HG02763 (cell line): ENCODE measurements at regions not wholly inside any gene's neighbourhood (a gene's known extent, or its start where the extent isn't known, plus 50 kb on each side); places are given as distances from the start of the nearest gene placed in this dataset.

Source experiments
- ATAC-seq: cut with Tn5 transposase; IDR thresholded peaks from one replicate; pipeline ENCODE4 v1.9.1; 2021; ENCODE audit warnings: mild to moderate bottlenecking, moderate library complexity; ENCODE audit not compliant: unreplicated experiment

DNA sequence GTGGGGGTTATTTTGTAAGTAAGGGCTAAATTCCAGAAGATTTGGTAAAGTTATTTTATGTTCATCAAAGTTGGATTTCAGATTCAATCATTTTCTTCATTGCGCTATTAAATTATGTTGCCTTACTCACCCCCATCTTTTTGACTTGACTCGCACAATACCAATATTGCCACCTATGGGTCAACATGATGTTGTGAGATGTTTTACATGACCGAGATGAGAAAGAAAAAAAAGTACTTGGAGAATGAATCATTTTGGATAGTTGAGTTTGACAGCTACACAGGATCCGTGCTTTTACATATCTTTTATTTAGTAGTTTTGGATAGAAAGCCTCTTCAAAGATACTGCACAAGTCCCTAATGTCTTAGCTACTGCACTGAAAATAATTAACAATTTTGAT lies 224.2 kb upstream of the EMCN start:
- ATAC-seq, result no peak

DNA sequence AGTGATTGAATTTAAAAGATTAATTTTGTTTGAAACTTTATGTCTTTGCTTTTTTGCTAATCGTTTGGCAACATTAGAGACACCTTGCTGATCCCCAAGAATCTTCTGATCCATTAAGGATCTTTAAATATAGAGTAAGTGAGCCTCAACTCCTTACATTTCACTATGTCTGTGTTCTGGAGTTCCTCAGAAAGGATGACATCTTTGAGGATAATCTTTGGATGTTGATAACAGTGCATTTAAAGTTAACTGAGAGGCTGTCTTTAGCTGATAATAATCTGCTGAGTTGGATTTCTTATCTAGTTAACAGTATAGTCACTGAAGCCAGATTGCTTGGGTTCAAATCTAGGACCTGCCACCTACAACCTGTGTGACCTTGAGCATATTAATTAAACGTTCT lies 221.6 kb upstream of the EMCN start:
- no peak for ATAC-seq

DNA sequence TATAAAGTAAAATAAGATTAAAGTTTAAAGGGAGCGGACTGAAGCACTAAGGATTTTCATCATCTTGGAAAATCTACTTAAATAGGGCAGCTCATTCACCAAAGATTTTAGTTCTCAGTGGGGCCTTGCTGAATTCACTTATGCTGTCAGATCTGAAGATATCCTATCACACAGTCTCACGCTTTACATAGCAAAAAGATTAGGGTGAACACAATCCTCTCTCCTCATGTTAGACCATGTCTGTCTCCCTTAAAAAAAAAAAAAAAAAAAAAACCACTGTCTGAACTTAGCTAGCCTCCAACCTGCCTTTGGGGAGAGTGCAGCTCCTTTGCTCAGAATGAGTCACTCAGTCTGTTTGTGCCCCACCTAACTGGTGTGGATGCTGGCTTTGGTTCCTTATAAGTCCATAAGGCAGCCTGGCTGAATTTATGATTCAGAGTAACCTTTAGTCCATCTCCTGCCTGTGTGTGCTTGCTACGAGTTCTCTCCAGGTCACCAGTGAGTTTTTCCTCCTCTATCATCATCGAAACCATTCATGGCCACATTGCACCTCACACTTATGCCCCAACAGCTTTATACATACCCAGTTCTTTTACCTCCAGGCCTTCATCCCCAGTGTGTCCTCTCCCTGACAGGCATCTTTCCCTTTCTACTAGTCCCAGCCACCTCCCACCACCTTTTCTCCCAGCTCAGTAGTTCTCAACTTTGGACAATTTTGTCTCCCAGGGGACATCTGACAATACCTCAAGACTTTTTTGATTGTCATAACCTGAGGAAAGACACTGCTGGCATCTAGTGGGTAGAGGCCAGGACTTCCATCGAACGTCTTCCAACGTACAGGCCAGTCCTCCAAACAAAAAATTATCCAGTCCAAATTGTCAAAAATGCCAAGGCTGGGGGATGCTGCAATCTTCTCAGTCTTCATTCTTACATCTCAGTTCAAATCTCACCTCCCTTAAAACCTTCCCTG lies 220.7 kb upstream of the EMCN start:
- ATAC-seq, result no peak

DNA sequence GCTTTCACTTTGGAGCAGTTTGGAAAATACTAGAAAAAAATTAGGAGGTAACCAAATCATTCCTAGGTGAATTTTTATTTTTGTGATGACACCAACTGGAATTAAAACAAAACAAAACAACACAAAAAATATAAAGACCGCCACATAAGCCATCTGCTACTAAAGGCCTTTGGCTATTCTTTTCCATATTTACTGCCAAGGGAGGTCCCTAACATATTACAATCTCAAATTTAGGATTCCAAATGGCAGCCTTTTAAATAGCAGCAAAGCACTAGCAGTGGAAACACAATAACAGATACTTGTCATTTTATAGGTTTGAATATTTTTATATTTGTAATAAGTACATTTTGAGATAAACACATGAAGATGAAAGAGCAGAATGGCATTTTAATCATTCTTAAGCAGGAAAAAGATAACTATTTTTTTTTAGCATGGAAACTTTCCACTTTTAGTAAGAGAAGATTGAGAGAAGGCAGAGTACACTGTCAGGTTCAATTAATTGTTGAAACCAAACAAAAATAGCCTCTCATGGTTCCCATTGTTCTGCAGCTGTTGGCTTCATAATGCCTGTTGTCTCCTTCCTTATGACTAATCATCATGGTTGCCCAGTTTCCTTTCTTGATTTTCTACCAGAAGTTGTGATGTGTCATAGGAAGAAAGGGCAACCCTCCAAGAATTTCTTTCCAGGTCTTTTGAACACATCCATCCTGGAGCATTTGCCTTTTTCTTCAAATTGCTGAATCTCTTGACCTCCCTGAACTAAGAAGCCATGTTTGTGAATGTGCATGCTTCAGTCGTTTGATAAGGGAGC lies 219.0 kb upstream of the EMCN start:
- no peak for ATAC-seq

DNA sequence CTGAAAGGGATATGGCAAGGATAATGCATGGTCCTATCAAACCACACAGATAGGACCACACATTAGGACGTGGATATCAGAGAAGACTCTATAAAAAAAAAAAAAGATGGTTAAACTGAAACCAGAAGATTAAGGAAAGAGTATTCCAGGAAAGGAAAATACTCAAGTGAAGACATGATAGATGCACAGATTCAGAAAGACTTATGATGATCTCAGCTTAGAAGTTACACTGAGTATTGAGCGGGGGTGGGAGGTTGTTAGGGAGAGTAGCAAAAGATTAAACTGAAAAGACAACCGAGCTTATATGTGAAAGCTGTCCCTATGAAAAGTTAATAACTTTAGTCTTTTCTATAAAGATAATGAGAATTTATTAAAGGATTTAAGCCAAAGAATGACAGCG lies 211.0 kb upstream of the EMCN start:
- no peak for ATAC-seq

DNA sequence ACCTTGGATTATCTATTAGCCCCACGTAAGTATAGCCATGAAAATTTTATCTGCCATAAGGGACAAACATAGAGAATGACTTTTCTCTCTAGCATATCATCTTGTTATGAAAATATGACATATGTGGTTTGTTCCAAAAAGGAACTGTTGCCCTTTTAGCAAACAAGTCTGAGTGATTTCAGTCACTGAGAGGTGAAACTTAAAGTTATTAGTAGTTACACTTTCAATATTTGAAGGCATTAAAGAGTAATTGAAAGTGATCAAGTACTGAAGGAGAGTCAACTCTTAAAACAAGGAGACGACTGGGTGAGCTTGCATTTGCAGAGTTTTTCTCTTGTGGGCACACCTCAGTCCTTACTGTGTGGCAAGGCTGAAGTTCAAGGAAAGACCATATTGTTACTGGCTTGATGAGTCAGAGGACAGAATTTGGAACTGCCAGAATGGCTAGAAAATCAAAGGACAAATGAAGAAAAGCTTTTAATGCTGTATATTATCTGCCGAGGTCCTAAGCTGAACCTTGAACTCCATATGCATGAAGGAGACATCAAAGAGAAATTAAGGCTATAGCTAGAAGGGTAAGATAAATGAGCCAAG lies 205.1 kb upstream of the EMCN start:
- no peak for ATAC-seq

DNA sequence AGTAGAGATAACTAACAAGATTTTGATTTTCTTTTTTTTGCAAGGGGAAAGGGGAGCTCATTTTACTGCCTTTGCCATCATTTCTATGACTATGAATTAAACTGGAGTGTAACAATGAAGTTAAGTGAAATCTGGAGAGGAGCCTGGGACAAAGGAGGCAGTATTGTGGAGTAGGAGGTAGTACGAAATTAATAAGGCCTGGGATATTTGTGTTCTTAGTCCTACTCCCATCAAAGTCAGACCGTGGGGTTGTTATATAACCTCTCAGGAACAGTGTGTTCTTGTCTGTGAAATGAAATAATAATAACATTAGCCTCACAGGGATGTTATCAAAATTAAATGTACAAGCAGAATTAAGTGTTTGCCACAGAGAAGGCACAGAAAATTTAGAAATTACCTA lies 204.3 kb upstream of the EMCN start:
- ATAC-seq, result no peak

DNA sequence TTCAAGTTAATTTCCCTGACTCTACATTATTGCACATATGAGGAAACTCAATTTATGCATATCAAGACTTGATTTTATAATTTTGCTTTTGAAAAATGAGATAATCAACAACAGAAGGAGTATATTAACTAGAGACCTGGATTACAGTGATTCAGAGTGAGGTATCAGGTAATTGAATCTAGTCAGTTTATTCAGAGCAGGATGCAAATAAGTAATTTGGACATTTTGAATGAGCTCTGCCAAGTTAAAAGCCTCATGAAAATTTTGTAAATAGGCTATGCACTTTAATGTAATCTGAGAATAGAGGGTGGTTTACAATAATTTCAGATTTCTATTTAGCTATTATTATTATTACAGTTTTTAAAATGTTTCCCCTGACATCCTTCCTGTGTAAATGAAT lies 203.7 kb upstream of the EMCN start:
- ATAC-seq, result no peak

DNA sequence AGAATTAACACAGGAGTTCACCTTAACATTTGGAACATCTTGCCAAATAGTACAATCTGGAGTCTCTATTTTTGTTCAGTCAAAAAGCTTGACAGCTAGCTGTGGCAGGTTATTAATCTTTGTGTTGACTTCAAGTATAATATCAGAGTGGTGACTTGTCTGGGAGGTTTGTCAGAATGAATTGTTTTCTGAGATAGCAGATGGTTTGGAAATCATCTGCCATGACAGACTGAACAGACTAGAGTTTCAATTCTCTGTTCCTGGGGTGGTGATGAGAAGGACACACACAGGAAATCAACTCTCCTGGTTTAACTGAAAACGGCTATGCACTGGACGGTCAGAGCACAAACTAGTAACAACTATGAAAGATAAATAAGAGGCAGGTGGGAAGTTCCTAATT lies 203.3 kb upstream of the EMCN start:
- no peak for ATAC-seq

DNA sequence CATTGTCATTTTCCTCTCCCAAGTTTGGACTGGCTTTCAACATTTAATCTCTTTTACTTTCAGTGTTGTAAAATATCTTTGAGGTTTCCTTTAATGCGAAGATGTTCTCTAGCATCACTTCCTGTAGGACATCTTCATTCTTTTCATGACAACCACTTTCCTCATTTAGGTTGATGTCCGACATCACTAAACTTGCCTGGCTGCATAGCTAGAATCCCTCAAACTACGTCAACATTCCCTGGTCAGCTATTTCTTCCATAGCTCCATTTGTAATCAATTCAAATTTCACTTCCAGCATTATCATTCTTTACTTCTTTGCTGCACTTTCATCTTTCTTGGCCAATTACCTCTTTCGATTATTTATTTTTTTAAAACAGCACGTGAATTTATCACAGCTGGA lies 198.6 kb upstream of the EMCN start:
- ATAC-seq, result no peak

DNA sequence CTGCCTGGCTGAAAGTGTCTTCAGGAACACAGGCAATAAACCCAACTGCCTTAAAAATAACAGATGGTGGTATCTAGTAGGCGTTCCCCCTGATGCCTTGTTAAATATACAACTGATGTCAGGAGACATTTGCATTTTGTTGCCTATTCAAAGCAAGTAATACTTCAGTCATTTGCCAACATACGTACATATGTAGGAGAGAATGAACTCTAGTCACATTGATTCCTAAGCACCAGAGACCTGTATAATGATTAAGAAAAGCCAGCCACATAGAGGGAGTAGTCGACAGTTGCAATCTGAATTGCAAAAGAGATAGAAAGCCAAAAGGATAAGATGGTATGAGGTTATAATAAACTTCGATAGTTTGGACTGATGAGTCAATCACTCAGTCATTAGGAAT lies 191.0 kb upstream of the EMCN start:
- ATAC-seq, result no peak

DNA sequence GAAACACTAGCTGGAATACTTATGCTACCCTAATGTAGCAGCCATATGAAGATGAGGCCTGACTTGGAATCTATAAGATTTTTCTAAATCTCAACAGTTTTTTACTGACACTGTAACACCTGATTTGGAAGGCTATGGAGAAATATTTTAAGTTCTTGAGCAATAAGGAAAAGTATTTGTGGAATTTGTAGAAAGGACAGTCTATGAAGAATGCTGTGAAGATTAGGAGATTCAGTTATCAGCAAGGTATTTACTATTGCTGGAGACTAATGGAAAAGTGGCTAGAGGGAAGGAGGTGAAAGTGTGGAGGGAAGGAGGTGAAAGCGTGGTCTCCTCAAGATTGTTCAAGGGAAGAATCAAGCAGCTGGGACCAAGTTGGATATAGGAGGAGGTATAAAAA lies 190.0 kb upstream of the EMCN start:
- no peak for ATAC-seq

DNA sequence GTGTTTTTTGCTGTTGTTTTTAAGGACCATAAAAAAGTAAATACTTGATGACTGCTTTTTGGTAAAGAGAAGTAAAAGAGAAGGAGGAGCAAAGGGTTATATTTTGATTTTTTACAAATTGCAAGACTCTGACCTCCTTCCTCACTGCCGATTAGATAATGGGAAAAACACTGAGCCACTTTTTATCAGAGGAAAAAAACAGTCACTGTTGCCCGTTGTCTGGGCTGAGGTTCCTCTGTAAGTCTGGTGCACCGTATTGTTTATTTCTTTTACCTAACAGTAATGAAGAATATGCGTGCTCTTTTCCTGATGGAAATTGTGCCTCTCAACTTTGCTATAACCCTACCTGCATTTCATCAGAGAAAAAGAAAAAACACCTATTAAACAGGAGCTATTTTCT lies 178.7 kb upstream of the EMCN start:
- ATAC-seq, result no peak

DNA sequence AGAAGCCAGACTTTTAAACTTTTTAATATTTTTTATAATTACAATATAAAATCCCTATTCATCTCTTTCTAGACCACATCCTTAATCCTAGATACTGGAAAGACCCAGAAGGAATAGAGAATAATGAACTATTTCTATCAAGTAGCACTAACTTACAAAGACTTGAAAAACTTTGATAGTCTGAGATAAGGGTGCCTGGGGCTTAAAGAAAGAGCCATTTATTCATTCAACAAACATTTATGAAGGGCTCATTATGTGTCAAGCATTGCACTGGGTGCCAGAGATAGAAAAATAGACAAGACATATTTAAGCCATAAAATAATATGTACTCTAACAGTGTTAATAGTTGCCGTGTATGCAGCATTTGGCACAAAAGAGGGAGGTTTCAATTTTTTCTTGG lies 178.0 kb upstream of the EMCN start:
- ATAC-seq, result no peak

DNA sequence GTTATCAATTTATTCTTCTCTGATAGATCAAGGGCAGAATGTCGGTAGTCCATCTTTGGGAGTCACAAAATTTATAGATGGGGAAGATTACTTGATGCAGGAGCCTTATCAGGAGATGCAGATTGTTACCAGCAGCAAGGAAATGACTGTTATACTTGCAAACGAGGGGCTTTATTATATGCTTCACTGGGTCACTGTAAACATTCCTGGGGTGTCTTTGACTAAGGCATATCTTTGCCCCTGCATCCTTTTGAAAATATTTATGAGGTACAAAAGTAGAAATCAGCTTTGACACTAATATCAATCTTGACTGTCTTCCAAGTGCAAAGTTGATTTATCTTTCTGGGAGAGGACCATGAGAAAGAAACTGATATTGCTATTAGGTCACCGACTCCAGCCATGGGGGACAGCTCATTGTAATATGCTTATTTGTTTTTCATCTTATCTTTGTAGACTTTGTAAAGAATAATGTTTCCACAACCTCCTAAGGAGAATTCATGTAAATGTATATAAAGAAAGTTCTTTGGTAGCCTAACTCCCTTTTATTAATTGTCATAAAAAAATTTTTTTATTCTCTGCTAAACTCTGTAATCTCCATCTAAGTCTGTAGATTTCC lies 177.3 kb upstream of the EMCN start:
- ATAC-seq, result no peak

DNA sequence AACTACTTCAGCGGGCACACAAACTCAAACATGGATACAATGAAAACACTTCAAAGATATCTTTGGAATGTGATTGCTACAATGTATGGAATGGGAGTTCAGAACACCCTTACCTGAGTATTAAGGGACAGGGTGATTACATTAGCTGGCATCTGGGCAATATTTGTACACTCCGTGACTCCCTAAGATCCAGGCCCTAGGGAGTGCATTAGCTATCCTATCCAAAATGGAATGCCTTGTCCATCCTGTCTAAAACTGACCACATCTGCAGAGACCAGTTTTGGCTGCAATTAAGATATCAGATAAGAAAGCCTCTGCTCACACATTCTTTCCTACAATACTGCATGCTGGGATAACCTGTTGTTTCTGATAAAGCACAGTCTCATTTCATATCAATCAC lies 176.6 kb upstream of the EMCN start:
- no peak for ATAC-seq

DNA sequence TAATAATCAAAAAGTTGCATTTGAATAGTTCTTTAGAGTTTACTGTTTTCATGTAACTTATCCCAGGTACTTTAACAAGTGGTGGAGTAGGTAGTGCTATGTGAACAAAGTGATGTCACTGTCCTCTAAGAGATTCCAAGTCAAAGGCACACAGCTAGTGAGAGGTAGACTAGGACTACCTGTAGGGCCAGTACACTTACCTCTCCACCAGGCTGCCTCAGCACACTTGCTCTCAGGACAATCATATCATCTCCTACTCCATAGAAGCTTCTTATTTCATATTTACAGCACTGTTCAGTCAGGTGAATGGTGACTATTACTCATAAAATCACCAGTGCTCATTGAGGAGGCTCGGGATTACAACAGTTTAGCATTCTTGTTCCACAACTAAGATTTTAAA lies 173.0 kb upstream of the EMCN start:
- no peak for ATAC-seq

DNA sequence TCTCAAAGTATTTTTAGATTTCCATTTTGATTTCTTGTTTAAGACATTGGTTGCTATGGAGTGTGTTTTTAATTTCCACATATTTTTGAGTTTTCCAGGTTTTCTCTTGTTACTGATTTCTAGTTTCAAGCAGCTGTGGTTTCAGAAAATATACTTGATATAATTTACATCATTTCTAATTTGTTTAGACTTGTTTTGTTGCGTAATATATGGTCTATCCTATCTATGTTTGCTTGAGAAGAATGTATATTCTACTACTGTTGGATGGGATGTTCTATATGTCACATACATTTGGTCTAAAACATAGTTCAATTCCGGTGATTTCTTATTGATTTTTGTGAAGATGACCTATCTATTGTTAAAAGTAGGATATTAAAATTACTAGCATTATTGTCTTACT lies 170.5 kb upstream of the EMCN start:
- ATAC-seq, result no peak

DNA sequence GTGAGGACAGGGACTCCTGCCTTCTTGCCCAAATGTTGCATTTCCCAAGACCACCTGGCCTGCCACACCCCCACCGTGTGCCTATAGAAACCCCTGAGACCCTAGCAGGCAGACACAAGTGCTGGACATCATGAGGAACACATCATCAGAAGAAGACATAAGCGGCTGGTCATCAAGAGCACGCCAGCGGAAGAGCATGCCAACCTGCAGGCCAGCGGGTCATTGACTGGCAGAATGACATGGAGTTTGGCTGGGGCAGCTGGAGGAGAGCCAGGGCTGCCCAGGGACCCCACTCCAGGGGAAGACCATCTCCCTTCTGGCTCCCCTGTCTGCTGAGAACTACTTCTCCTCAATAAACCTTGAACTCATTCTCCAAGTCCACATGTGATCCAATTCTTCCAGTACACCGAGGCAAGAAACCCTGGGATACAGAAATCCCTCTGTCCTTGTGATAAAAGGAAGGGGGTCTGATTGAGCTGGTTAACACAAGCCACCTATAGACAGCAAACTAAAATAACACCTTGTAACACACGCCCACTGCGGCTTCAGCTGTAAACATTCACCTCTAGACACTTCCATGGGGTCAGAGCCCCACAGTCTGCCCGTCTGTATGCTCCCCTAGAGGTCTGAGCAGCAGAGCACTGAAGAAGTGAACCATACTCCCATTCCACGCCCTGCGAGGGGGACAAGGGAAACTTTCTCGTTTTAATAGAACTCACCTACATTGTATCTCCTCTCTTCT lies 164.8 kb upstream of the EMCN start:
- ATAC-seq, result no peak

DNA sequence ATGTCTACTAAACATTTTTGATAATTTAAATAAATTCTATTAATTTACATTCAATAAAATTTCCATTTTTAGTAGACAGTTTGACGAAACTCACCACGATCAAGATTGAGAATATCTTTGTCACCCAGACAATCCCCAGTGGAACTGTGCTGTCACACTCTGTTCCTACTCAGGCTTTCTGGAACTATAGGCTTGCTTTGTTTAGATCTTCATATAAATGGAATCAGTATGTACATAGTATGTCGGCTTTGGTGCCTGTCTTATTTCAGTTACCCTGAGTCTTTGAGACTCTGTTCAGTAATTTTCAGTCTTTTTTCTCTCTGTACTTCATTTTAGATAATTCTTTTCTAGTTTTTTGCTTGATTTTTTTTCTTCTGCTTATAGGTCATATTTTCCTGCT lies 163.5 kb upstream of the EMCN start:
- ATAC-seq, result no peak

DNA sequence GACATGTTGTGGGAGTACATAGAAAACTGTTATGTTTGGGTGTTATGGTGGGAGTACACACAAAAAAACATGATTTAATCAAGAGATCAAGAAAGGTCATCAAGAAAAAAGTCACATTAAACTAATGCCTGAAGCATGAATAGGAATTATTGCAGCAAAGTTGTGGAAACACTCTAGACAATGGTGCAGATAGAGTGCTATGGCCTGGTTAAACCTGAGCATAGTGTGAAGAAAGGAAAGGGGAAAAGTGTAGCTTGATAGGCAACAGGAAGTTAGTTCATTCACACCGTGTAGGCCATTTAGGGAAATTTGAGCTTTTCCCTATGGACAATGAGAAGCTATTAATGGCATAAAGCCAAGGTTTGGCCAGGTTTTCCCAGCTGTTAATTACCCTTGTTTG lies 162.1 kb upstream of the EMCN start:
- ATAC-seq, result no peak
